ENCODE measurements at regions not wholly inside any gene's neighbourhood (a gene's known extent, or its start where the extent isn't known, plus 50 kb on each side); places are given as distances from the start of the nearest gene placed in this dataset.
"Not testable (repeated sequence)": the region's sequence is repeated elsewhere in the genome, so short reads cannot be mapped to it uniquely, and the experiment has no call there.

GRCh38 chr2:209269024-209269423 lies 154.8 kb upstream of the MAP2 start:
- DNase-seq: no peak

- DNase-seq: no peak
Measured at GRCh38 chr2:209276000-209276399, 147.8 kb upstream of the MAP2 start.

- DNase-seq: no peak
Measured at GRCh38 chr2:209277444-209277843, 146.4 kb upstream of the MAP2 start.

GRCh38 chr2:209298601-209299000 lies 125.2 kb upstream of the MAP2 start:
- DNase-seq: no peak

- DNase-seq: not testable (repeated sequence)
Measured at GRCh38 chr2:209299478-209299877, 124.4 kb upstream of the MAP2 start.

GRCh38 chr2:209300766-209301165 lies 123.1 kb upstream of the MAP2 start:
- DNase-seq: not testable (repeated sequence)

GRCh38 chr2:209305026-209305425 lies 118.8 kb upstream of the MAP2 start:
- no peak for DNase-seq

- no peak for DNase-seq
Measured at GRCh38 chr2:209305746-209306196, 118.1 kb upstream of the MAP2 start.

- no peak for DNase-seq
Measured at GRCh38 chr2:209307161-209308001, 116.5 kb upstream of the MAP2 start.

GRCh38 chr2:209308415-209308814 lies 115.4 kb upstream of the MAP2 start:
- no peak for DNase-seq

GRCh38 chr2:209311948-209312347 lies 111.9 kb upstream of the MAP2 start:
- no peak for DNase-seq

GRCh38 chr2:209312450-209312849 lies 111.4 kb upstream of the MAP2 start:
- DNase-seq: not testable (repeated sequence)

GRCh38 chr2:209314653-209315052 lies 109.2 kb upstream of the MAP2 start:
- DNase-seq: no peak

- DNase-seq: no peak
Measured at GRCh38 chr2:209316141-209316540, 107.7 kb upstream of the MAP2 start.

GRCh38 chr2:209321076-209321475 lies 102.8 kb upstream of the MAP2 start:
- no peak for DNase-seq

- DNase-seq: no peak
Measured at GRCh38 chr2:209321581-209321980, 102.3 kb upstream of the MAP2 start.

GRCh38 chr2:209322041-209322440 lies 101.8 kb upstream of the MAP2 start:
- no peak for DNase-seq

GRCh38 chr2:209322905-209323512 lies 100.8 kb upstream of the MAP2 start:
- no peak for DNase-seq

GRCh38 chr2:209323738-209324137 lies 100.1 kb upstream of the MAP2 start:
- DNase-seq: no peak

- DNase-seq: no peak
Measured at GRCh38 chr2:209324281-209324680, 99.6 kb upstream of the MAP2 start.

GRCh38 chr2:209331291-209331844 lies 92.5 kb upstream of the MAP2 start:
- peak in 1 of 56 donors; percentile 5 for DNase-seq

GRCh38 chr2:209334188-209335017 lies 89.4 kb upstream of the MAP2 start:
- DNase-seq: peak in 47 of 56 donors; percentile 1 to 83 (median 20)

Data from nucleus accumbens (tissue), 56 donors.